C1 segment of cervical spinal cord (tissue), 14 donors: ENCODE measurements at regions not wholly inside any gene's neighbourhood (a gene's known extent, or its start where the extent isn't known, plus 50 kb on each side); places are given as distances from the start of the nearest gene placed in this dataset.
"Not testable (repeated sequence)": the region's sequence is repeated elsewhere in the genome, so short reads cannot be mapped to it uniquely, and the experiment has no call there.

Source experiments
- DNase-seq, 14 donors: peaks; one replicate each; lab custom pipeline; 2025; lab: John Stamatoyannopoulos, UW

DNA sequence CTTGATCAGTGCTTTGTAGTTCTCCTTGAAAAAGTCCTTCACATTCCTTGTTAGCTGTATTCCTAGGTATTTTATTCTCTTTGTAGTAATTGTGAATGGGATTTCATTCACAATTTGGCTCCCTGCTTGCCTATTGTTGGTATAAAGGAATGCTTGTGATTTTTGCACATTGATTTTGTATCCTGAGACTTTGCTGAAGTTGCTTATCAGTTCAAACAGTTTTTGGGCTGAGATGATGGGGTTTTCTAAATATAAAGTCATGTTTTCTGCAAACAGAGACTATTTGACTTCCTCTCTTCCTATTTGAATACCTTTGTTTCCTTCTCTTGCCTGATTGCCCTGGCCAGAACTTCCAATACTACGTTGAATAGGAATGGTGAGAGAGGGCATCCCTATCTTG is 462.5 kb upstream of the GCFC2 start:
- DNase-seq = not testable (repeated sequence)

DNA sequence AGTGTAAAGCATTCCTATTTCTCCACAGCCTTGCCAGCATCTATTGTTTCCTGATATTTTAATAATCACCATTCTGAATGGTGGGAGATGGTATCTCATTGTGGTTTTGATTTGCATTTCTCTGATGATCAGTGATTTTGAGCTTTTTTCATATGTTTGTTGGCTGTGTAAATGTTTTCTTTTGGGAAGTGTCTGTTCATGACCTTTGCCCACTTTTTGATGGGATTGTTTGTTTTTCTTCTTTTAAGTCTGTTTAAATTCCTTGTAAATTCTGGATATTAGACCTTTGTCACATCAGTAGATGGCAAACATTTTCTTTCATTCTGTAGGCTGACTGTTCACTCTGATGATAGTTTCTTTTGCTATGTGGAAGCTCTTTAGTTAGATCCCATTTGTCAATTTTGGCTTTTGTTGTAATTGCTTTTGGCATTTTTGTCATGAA is 461.5 kb upstream of the GCFC2 start:
- DNase-seq = not testable (repeated sequence)

DNA sequence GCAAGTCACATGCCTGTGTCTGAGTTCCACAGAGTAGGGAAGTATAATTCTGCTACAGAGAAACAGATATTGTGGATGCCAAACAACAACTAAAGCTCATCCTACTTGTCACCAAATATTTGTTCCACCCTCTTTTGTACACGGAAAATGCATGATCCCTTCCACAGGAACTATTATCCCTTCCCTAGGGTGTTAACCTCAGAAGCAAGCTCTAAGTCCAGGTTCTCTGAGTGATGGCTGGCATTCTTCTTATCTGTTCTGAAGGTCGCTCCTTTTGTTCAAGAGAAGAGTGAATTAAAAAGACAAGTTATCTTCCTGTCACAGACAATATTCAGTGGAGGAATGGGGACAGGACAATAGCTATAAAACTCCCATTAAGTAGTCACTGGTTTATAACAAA is 460.1 kb upstream of the GCFC2 start:
- DNase-seq = no peak

DNA sequence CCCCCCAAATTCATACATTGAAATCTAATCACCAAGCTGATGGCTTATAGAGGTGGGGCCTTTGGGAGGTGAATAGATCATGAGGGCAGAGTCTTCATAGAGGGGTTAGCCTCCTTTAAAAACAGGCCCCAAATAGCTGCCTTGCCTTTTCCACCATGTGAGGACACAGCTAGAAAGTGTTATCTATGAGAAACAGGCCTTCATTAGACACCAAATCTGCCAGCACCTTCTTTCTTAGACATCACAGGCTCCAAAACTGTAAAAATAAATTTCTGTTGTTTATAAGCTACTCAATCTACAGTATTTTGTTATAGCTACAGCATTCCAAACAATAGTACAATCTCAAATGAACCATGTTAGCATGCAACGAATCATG is 459.3 kb upstream of the GCFC2 start:
- DNase-seq = no peak

DNA sequence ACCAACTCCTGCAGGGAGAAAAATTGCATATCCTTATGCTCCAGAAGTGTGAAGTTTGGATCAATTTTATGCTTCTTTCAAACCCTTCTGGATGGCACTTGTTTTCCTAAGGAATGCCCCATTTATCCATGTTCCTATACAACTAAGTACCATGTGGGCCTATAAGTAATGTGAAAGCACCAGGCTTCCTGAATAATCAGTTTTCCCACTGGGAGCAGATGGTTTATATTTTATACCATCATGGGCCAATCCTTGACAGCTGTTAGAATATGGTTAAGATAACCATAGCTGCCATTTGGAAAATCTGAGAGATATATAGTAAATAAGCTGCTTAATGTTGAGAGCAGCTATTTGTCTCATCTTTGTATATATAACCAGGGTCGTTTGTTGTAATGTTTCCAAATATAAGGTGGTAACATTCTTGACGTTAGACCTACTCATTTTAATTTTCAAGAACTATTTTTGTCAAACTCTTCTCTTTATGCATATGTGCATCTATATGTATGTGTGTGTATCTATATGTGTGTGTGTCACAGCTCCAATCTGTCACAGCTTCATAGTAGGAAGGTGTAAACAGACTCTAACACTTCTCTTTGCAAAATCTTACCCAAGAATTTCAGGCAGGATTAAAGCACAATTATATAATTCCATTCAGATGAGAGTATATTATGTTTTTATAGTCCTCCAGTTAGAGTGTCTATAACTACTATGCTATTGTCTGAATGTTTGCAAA is 458.7 kb upstream of the GCFC2 start:
- no peak for DNase-seq

DNA sequence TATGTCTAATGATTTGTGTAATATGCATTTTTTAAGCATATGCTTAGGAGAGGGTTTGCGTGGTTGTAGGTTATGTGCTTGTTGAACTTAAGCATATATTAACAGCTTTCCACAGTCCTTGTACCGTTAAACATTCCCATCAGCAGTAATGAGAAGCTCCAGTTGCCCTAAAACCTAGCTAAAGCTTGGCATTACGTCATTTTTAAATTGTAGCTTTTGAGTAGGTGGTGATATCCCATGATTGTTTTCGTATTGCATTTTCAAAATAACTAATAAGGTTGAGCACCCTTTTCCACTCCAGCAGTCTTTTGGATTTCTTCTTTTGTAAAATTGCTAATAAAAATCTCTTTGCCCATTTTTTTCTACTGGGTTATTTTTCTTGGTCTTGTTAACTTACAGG is 453.1 kb upstream of the GCFC2 start:
- no peak for DNase-seq

DNA sequence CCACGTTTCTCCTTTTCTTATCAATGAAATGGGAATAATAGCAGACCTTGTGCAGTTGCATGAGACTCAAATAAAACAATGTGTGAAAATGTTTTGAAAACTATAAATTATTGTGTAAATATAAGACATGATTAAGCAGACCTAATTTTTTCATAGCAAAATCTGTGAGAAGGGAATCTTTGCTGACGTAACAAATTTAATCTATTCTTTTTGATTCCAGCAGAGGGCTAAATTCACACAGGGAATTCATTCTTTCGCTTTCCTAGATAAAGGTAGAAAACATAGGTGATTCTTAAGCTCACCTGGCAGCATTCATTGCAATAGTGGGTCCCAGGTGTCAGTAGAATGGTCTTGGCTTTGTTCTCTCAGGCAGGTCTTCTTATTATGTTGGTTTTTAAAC is 450.0 kb upstream of the GCFC2 start:
- DNase-seq = no peak

DNA sequence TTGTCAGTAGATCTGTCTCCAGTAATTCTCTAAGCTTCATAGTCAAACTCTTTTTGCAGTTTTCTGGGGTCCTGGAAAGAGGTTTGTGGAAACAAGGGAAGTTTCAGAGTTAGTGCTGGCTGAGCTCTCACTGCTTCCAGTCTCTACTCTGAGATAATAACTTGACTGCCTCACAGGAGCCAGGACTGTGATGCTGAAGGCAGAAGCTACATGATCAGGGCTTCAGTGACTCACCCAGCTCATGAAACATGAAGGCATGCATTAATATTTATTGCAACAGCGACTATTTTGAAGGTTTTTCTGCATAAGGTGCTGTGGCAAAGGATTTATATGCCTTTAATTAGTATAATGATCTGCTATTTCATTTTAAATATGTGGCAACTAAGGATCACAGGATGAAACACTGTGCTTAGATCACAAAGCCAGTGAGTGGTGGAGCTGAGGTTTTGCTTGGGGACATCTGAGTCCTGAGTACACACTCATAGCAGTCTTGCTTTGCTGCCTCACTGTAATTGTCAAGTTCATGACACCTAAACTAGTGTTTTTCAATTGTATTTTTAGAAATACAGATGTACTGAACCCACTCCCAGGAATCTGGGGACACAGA is 448.4 kb upstream of the GCFC2 start:
- no peak for DNase-seq

DNA sequence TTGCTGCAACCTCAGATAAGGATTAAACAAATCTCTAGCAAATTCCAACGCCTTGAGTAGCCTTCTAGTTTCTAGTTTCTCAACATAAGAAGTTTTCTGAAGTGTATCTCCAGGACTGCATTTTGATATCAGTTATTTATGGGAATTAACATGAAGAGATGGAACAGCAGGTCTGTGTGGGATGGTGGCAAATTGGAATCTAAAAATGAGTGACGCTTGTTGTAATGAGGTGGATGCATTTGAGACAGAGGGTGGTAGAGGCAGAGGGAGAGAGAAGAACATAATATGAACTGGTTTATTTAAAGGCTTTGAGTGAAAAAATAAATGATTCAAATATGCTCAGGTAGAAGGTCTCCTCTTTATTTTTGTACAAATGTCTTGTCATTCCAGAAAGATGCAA is 446.8 kb upstream of the GCFC2 start:
- no peak for DNase-seq

DNA sequence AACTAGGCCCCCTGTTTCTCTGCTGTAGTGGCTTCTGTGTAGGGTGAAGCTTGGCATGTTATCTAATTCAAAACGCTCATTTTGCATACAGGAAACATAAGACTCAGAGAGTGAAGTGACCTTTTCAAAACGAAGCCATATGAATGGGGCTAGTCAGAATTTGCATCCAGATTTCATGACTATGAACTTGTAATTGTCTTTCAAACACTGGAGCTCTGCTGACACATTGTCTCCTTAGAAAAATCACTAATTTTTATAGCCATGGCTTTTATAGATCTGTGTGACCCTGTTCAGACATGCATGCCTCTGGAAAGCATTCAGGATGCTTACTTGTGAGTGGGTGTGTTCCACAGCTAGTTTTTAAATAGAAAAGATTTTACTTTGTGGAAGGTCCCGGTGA is 444.3 kb upstream of the GCFC2 start:
- no peak for DNase-seq

DNA sequence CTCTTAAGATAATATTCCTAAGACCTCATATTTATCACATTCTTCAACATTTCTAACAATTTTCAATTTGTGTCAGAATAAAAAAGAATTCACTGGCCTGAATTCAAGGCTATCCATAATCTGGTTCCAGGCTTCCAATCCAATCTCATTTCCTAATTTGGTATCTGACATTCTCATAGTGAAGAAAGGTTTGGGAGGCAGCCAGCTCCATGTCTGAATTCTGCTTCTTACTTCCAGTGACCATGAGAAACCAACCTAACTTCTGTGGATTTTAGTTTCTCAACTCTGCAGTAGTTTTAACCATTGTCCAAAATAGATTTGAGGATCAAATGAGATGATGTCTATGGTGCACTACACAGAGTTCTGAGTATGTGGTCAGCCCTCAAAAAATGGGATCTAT is 439.1 kb upstream of the GCFC2 start:
- DNase-seq = no peak

DNA sequence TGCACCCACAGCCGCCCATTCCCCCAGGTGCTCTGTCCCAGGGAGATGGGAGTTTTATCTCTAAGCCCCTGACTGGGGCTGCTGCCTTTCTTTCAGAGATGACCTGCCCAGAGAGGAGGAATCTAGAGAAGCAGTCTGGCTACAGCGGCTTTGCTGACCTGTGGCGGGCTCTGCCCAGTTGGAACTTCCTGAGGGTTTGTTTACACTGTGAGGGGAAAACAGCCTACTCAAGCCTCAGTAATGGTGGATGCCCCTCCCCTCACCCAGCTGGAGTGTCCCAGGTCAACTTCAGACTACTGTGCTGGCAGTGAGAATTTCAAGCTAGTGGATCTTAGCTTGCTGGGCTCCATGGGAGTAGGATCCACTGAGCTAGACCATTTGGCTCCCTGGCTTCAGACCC is 428.6 kb upstream of the GCFC2 start:
- not testable (repeated sequence) for DNase-seq

DNA sequence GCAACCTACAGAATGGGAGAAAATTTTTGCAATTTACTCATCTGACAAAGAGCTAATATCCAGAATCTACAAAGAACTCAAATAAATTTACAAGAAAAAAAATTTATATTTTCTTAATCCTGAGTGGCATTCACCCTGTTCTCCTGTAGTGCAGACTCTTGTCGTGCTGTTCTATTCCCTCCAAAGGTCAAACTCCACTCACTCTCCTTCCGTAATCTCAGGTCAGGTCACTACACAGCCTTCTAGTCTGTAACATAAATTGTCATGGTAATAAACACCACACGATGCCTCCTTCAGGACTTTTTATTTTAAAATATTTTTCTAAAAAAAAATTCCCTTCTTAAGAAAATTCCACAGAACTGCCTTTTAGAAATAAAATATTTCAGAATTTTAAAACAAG is 417.9 kb upstream of the GCFC2 start:
- DNase-seq = no peak

DNA sequence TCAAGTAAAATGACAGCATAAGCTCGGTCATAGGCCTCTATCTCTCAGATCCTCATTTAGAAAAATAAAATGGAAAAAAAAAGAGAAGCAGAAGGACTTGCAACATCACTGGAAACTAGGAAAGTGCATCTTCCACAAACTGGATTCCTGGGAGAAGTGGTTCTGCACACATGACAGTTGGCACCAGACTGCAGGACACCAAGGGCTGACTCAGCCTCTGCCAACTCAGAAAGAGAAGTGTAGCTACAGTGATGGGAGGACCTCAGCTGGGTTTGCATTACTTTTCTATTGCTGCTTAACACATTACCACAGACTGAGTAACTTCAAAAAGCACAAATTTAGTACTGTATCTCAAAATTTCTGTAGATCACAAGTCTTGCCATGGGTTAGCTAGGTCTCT is 409.5 kb upstream of the GCFC2 start:
- DNase-seq = no peak

DNA sequence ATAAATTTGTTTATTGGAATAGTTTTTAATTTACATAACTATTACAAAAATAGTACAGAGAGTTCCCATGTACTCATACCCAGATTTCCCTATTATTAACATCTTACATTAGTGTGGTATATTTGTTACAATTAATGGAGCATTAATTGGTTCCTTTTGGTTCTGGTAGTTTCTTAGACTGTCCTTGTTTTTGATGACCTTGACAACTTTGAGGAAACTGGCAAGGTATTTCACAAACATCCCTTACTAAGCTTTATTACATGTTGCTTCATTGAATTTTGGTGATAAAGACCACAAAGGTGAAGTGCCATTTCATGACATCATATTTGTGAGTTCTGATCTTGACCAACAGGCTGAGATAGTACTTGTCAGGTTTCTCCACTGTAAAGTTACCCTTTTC is 379.0 kb upstream of the GCFC2 start:
- no peak for DNase-seq

DNA sequence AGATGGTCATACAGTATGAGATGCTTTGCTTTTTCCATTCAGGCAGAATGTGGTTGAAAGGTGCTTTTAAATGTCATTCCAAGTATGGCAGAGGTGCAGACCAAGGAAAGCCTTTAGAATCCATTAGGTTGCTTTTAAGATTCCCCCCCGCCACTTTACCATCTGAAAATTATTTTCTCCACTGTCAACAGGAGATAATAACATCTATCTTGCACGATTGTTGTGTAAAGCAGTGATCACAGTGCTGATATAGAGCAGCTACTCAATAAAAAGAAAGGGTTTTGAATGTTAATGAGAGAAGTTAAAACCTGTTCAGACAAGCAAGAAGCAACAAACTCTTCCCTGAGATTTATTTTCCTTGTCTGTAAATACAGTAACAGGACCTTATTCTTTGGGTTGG is 372.5 kb upstream of the GCFC2 start:
- no peak for DNase-seq

DNA sequence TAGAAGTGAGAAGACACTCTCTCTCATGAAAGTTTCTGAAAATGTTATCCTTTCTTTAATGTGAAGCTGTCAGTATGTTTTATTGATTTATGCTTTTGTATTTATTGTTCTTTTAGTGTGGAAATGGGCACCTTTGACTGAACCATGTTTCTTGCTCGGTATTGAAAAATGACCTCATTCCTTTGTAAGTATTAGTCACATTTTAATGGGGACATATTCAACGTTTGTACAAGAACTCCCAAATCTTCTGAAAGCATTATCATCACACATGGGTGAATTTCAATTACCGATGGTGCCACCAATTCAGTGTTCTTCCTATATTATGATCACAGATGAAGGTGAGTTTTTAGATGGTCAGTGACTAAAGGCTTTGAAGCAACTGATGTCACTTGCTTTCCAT is 371.8 kb upstream of the GCFC2 start:
- no peak for DNase-seq

DNA sequence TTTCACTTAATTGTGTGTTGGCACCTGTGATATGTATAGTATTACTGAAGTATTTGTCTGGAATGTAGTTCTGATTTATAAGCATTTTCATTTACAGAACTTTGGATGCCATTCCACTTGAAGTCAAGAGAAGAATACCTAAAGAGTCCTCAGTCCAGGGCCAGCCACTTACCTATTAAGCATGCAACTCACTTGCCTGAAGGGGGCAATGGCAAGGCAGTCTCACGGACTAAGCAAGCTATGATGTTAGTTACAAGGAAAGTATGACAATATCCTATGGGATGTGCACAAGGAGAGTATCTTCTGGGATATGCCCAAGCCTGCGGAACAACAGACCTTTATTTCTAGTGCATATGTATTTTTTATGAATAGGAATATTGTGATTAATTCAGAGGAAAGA is 369.4 kb upstream of the GCFC2 start:
- DNase-seq = no peak

DNA sequence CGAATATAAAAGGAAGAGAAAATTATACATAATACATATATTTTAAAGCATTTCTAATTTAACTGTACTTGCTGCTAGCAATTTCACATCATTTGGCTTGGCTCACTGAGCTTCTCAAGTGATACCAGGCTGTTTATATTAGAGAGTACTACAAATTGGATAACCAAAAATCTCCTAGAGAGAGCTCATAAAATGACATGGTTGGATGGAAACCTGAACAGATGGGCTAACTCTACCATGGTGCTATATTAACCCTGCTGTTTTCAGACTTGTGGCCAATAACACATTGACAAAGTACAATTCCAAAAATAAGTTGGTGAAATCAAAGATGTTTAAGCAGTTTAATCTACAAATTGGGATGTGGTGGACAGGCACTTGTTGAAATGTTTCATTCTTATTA is 364.4 kb upstream of the GCFC2 start:
- no peak for DNase-seq

DNA sequence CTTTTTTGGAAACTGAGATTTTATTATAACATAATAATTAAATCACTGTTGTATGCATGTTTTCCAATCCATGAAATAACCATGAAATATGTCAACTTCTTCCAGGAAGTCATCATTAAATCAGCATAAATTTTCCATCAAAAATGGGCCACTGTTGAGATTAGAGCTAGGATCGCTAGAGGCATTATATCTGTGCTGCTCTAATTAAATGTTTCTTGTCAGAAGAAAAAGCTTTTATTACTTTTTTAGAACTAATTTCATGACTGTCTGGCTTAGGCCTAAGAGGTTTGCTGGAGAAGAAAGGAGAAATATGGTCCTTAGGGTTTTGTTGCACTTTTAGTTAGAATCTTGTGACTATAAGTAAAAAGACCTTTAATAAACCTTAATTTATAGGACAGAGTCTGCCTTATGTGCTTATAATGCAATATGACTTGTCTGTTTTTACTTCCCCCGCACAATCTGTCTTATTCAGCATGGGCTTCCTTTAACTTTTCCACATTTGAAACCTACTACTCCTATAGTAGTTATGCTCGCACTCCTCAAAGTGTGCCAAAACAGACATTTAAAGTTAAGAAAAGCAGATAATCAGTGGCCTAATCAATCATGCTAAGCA is 363.4 kb upstream of the GCFC2 start:
- no peak for DNase-seq

DNA sequence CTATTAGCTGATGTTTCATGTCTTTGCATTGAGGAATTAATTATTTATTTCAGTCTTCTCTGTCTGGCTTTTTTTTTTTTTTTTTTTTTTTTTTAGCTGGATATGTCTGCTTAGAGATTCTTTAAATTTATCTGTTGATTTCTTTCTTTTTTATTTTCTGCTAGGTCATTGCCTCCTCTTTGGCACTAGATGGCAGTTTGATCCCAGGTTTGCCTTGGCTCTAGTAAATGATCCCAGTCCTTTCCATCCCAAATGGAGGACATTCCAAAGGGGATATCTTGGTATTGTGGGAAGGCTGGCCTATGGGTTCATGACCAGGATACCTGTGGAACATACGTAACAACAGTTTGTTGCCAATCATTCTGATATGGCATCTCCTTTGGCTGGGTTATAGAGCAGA is 339.5 kb upstream of the GCFC2 start:
- no peak for DNase-seq

DNA sequence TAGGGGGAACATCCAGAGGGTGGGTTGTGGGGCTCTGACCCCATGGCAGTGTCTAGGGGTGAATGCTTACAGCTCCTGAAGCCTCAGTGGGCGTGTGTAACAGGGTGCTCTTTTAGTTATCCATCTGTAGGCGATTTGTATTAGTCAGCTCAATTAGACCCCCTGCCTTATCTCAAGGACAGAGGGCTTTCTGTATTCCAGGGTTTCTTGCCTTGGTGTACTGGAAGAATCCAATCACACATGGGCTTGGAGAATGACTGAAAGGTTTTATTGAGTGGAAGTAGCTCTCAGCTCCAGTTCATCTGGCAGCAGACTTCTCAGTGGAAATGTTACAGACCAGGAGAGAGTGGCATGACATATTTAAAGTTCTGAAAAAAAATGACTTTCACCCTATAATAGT is 334.0 kb upstream of the GCFC2 start:
- no peak for DNase-seq

DNA sequence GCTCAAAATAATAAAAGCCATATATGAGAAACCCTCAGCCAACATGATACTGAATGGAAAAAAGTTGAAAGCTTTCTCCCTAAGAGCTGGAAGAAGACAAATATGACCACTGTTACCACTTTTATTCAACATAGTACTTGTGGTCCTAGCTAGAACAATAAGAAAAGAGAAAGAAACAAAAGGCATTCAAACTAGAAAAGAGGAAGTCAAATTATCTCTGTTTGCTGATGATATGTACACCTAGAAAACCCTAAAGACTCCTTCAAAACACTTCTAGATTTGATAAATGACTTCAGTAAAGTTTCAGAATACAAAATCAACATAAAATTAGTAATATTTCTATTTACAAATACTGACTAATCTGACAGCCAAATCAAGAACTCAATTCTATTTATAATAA is 328.8 kb upstream of the GCFC2 start:
- DNase-seq = no peak
